KOPT-K1 (cell line): ENCODE measurements at regions not wholly inside any gene's neighbourhood (a gene's known extent, or its start where the extent isn't known, plus 50 kb on each side); places are given as distances from the start of the nearest gene placed in this dataset.

Source experiments
- H3K27ac ChIP-seq: fragments of 200-600 bp; sonication (generic); 2 replicates; pipeline ENCODE4 v1.5.1; 2016; ENCODE audit warnings: antibody characterized with exemption, mild to moderate bottlenecking, low read depth, low read length; ENCODE audit not compliant: poor library complexity, severe bottlenecking
- H3K36me3 ChIP-seq: fragments of 200-600 bp; sonication (generic); 2 replicates; pipeline ENCODE4 v1.5.1; 2017; ENCODE audit warnings: antibody characterized with exemption, mild to moderate bottlenecking, low read length, moderate library complexity; ENCODE audit not compliant: insufficient read depth
- H3K9me3 ChIP-seq: fragments of 200-600 bp; sonication (generic); 2 replicates; pipeline ENCODE4 v1.5.1; 2017; ENCODE audit warnings: antibody characterized with exemption, low read length, mild to moderate bottlenecking; ENCODE audit not compliant: insufficient read depth, poor library complexity, severe bottlenecking

DNA sequence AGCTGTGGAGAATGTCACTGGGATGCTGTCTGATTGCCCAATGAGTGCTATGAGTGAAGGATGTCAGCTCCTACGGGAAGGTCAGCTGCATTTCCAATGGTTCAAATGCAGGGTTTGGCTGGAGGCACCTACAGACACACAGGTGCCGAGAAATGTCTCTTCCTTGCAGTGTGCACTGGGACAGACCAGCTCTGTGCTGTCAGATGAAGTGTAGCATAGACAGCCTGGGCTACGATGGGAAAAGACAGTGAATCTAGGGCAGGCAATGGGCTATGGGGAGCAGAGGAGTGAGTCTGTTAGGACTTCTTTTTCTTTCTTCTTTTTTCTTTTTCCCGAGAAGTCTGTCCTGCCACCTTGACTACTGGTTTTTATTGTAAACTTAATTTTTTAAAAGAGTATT lies 223.1 kb upstream of the EOMES start:
- Histone ChIP-seq H3K9me3 (peaks cover 7% of the 10 kb centered on the region), H3K27ac (no peak overlapping the region), H3K36me3 (no peaks in the 10 kb centered on the region)

DNA sequence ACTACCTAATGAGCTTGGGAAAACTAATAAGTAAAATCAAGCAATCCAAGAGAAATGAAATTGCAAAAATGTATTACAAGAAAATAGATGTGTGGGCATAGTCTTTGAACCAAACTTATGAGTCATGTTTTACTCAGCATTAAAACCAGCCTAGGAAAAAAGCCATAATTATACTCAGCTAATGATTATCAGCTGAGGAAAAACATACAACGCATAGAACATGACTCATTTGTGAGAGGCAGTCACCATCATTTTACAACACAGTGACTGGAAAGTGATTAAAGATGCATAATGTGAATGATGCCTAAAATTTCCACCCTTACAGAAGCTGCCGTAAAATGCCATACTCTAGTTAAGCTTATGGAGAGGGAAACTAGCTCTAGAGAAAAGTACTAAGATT lies 238.0 kb upstream of the EOMES start:
- peaks cover 4% of the 10 kb centered on the region for H3K9me3 ChIP-seq
- H3K27ac ChIP-seq: no peak overlapping the region
- no peaks in the 10 kb centered on the region for H3K36me3 ChIP-seq

- no peak overlapping the region for H3K27ac ChIP-seq
- no peaks in the 10 kb centered on the region for H3K36me3 ChIP-seq
- no peaks in the 10 kb centered on the region for H3K9me3 ChIP-seq
Observed at GRCh38 chr3:27963519-27963918, 241.4 kb upstream of the EOMES start.

- Histone ChIP-seq H3K9me3 (peaks cover 8% of the 10 kb centered on the region), H3K36me3 (no peaks in the 10 kb centered on the region), H3K27ac (no peak overlapping the region)
Observed at GRCh38 chr3:27971600-27971999, 249.5 kb upstream of the EOMES start.

GRCh38 chr3:27976933-27977332 lies 254.8 kb upstream of the EOMES start:
- Histone ChIP-seq H3K9me3 (peaks cover 13% of the 10 kb centered on the region), H3K36me3 (no peaks in the 10 kb centered on the region), H3K27ac (no peak overlapping the region)

DNA sequence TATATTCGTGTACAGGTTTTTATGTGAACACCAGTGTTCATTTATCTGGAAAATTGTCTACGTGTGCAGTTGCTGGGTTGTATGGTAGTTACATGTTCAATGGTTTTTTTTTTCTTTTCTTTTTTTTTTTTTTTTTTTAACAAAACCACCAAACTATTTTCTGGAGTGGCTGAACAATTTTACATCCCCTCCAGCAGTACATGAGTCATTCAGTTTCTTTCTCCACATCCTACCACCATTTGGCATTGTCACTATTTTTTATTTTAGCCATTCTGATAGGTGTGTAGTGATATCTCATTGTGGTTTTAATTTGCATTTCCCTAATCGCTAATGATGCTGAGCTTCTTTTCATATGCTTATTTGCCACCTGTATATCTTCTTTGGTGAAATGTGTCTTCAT lies 256.3 kb upstream of the EOMES start:
- Histone ChIP-seq H3K36me3 (no peaks in the 10 kb centered on the region), H3K27ac (no peak overlapping the region), H3K9me3 (peaks cover 12% of the 10 kb centered on the region)

- peaks cover 5% of the 10 kb centered on the region for H3K9me3 ChIP-seq
- no peaks in the 10 kb centered on the region for H3K36me3 ChIP-seq
- no peak overlapping the region for H3K27ac ChIP-seq
Observed at GRCh38 chr3:27985369-27986035, 255.9 kb upstream of the CMC1 start.

DNA sequence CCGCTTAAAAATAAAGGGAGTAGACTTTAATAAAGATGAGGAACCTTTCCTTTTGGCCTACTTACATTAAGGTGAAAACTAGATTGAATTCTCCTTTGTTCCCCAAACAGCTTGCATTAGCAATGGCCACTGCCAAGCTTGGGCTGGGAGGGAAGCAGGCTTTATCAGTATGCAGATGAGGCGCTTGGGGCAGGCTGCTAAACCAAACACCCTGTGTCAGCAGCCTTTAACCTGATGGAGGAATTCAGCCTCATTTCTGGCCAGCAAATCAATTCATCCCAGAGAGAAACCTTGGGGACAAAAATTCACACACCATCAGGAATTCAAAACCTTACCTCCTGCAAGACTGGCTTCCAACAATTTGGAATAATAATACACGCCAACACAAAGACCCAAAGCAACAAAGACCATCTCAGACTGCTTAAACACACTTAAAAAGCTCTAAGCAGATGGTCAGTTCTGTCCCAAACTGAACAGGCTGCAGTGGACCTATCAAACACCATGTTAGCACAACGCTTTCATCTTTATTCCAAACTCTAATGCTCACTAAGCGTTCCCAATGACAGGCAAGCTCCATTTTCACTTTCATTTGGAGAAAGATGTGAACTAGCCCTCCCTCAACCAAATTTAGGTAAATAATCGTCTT lies 255.1 kb upstream of the CMC1 start:
- peaks cover 5% of the 10 kb centered on the region for H3K9me3 ChIP-seq

GRCh38 chr3:27990324-27990723 lies 251.1 kb upstream of the CMC1 start:
- H3K9me3 ChIP-seq: no peaks in the 10 kb centered on the region
- H3K27ac ChIP-seq: no peak overlapping the region
- no peaks in the 10 kb centered on the region for H3K36me3 ChIP-seq

More for the DNA sequence above, 255.1 kb upstream of the CMC1 start:
- no peaks in the 10 kb centered on the region for H3K36me3 ChIP-seq
- H3K27ac ChIP-seq: no peak overlapping the region

GRCh38 chr3:27990837-27991236 lies 250.6 kb upstream of the CMC1 start:
- Histone ChIP-seq H3K9me3 (no peaks in the 10 kb centered on the region), H3K27ac (no peak overlapping the region), H3K36me3 (no peaks in the 10 kb centered on the region)

DNA sequence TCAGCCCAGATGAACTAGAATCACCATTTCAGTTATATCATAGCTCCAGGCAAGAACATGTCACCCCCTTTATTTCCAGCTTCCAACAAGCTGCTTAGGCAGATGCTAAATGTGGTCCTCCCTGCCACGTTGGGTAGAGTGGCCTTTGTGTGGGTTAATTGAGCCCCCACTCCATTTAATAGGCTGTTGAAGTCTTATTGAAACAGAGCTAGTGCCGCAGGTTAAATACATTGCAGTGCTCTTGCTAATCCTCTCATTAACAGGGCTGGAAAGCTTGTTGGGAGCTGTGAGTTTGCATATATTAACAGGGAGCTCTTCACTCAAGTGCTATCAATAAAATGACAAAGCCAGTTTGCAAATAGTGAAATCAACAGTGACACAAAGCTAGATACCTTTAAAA lies 248.4 kb upstream of the CMC1 start:
- Histone ChIP-seq H3K9me3 (no peaks in the 10 kb centered on the region), H3K36me3 (no peaks in the 10 kb centered on the region)

GRCh38 chr3:28000608-28001007 lies 240.8 kb upstream of the CMC1 start:
- Histone ChIP-seq H3K36me3 (no peaks in the 10 kb centered on the region), H3K27ac (no peak overlapping the region), H3K9me3 (peaks cover 19% of the 10 kb centered on the region)

More for the DNA sequence above, 248.4 kb upstream of the CMC1 start:
- H3K27ac ChIP-seq: no peak overlapping the region

DNA sequence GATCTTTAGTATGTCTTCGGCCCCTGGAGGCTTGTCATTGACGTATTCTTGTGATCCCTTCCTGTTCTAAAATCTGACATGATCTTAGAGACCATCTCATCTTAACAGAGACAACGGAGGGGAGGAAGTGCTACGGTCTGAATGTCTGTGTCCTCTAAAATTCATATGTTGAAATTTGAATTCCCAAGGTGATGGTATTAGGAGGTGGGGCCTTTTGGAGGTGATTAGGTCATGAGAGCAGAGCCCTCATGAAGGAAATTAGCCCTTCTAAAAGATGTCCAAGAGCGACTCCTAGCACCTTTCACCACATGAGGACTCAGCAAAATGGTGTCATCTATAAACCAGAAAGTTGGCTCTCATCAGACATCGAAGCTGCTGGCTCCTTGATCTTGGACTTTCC lies 233.2 kb upstream of the CMC1 start:
- Histone ChIP-seq H3K9me3 (peaks cover under 1% of the 10 kb centered on the region), H3K27ac (no peak overlapping the region), H3K36me3 (no peaks in the 10 kb centered on the region)

DNA sequence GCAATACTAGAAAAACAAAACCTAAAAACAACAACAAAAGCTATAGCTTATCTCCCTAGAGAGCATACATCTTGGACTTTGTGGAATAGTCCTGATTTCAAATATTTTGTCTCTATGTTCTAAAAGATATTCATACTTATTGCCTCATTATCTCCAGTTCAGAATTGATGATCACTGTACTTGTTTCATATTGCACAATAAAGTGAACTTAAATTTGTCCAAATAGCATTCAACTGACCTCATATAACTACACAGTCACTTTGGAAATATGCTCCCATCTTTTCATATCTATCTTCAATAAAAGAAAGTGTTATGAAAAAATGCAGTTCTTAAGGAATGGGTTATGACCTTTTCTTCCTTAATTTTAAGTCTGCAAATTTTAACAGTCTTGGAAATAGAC lies 228.6 kb upstream of the CMC1 start:
- Histone ChIP-seq H3K9me3 (no peaks in the 10 kb centered on the region), H3K36me3 (no peaks in the 10 kb centered on the region)

GRCh38 chr3:28013864-28014473 lies 227.4 kb upstream of the CMC1 start:
- H3K36me3 ChIP-seq: no peaks in the 10 kb centered on the region
- H3K9me3 ChIP-seq: no peaks in the 10 kb centered on the region
- no peak overlapping the region for H3K27ac ChIP-seq

More for the DNA sequence above, 228.6 kb upstream of the CMC1 start:
- H3K27ac ChIP-seq: no peak overlapping the region
